HepG2 (cell line): ENCODE measurements at regions not wholly inside any gene's neighbourhood (a gene's known extent, or its start where the extent isn't known, plus 50 kb on each side); places are given as distances from the start of the nearest gene placed in this dataset.

Experiments used
- ARID2 ChIP-seq: sonication (generic); formaldehyde crosslinking; IDR thresholded peaks from 2 replicates; pipeline ENCODE4 v1.8.1; 2022; ENCODE audit warnings: mild to moderate bottlenecking, missing genetic modification reagents, borderline replicate concordance
- ATF7-NPFF ChIP-seq: sonication (generic); formaldehyde crosslinking; IDR thresholded peaks from 2 replicates; pipeline ENCODE4 v1.8.1; 2023; ENCODE audit warnings: mild to moderate bottlenecking, low read depth, missing genetic modification reagents, moderate library complexity
- EEA1 ChIP-seq: sonication (generic); formaldehyde crosslinking; IDR thresholded peaks from 2 replicates; pipeline ENCODE4 v1.5.1; 2020; ENCODE audit warnings: mild to moderate bottlenecking, missing genetic modification reagents, borderline replicate concordance
- ERF ChIP-seq: IDR thresholded peaks from 2 replicates; pipeline ENCODE4 v1.6.1; 2018; ENCODE audit warnings: missing biosample characterization, missing genetic modification reagents
- KDM5B ChIP-seq: sonication (generic); formaldehyde crosslinking; IDR thresholded peaks from 2 replicates; pipeline ENCODE4 v1.4.0; 2020; ENCODE audit warnings: missing genetic modification reagents, mild to moderate bottlenecking, borderline replicate concordance
- NR1H2 ChIP-seq: sonication (generic); formaldehyde crosslinking; IDR thresholded peaks from 2 replicates; pipeline ENCODE4 v1.8.1; 2022; ENCODE audit warnings: low read depth, missing genetic modification reagents, borderline replicate concordance
- RAD51 ChIP-seq: fragments of 450-650 bp; IDR thresholded peaks from 2 replicates; pipeline ENCODE4 v1.6.1; 2016; ENCODE audit warnings: borderline replicate concordance
- RNF2 ChIP-seq: fragments of 450-650 bp; conservative IDR thresholded peaks from 2 replicates; pipeline ENCODE4 v1.6.1; 2016; ENCODE audit warnings: low read depth
- TBP ChIP-seq: sonication (generic); formaldehyde crosslinking; IDR thresholded peaks from 2 replicates; pipeline ENCODE4 v1.5.0; 2020; ENCODE audit warnings: missing genetic modification reagents
- USF2 ChIP-seq, 2 experiments: sonication (generic) in 1 of 2; formaldehyde crosslinking in 1 of 2; IDR thresholded peaks; 2 replicates each; pipeline versions ENCODE4 v1.5.1 to v1.6.1; 2011 to 2020; ENCODE audit warnings: borderline replicate concordance in 1 of 2, low read depth in 1 of 2, low read length in 1 of 2, mild to moderate bottlenecking in 1 of 2, missing genetic modification reagents in 1 of 2, moderate library complexity in 1 of 2
- ZFP37 ChIP-seq: sonication (generic); formaldehyde crosslinking; IDR thresholded peaks from 2 replicates; pipeline ENCODE4 v1.4.0; 2020; ENCODE audit warnings: missing genetic modification reagents, borderline replicate concordance
- TF ChIP-seq, protein P1 (sequence below): sonication (generic); formaldehyde crosslinking; IDR thresholded peaks from 2 replicates; pipeline ENCODE4 v1.4.0; 2020; ENCODE audit warnings: low read depth, missing genetic modification reagents

- no peak for TF ChIP-seq NR1H2 (CRISPR knock-in tag)
- TF ChIP-seq ZFP37 (CRISPR knock-in tag), result no peak
- TF ChIP-seq ATF7-NPFF, result no peak
- TF ChIP-seq TBP, result no peak
- TF ChIP-seq, protein P1, sequence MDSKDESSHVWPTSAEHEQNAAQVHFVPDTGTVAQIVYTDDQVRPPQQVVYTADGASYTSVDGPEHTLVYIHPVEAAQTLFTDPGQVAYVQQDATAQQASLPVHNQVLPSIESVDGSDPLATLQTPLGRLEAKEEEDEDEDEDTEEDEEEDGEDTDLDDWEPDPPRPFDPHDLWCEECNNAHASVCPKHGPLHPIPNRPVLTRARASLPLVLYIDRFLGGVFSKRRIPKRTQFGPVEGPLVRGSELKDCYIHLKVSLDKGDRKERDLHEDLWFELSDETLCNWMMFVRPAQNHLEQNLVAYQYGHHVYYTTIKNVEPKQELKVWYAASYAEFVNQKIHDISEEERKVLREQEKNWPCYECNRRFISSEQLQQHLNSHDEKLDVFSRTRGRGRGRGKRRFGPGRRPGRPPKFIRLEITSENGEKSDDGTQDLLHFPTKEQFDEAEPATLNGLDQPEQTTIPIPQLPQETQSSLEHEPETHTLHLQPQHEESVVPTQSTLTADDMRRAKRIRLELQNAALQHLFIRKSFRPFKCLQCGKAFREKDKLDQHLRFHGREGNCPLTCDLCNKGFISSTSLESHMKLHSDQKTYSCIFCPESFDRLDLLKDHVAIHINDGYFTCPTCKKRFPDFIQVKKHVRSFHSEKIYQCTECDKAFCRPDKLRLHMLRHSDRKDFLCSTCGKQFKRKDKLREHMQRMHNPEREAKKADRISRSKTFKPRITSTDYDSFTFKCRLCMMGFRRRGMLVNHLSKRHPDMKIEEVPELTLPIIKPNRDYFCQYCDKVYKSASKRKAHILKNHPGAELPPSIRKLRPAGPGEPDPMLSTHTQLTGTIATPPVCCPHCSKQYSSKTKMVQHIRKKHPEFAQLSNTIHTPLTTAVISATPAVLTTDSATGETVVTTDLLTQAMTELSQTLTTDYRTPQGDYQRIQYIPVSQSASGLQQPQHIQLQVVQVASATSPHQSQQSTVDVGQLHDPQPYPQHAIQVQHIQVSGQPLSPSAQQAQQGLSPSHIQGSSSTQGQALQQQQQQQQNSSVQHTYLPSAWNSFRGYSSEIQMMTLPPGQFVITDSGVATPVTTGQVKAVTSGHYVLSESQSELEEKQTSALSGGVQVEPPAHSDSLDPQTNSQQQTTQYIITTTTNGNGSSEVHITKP (CRISPR knock-in tag), result no peak
- TF ChIP-seq EEA1 (CRISPR knock-in tag), result no peak
- no peak for TF ChIP-seq RAD51
- no peak for TF ChIP-seq ARID2 (CRISPR knock-in tag)
- no peak for TF ChIP-seq ERF (CRISPR knock-in tag)
- no peak for TF ChIP-seq USF2 (IDR thresholded peaks at IDR 0.05; ENCODE audit: low read depth, low read length)
- TF ChIP-seq USF2 (CRISPR knock-in tag; IDR thresholded peaks at IDR 0.05; ENCODE audit: borderline replicate concordance), result no peak
- no peak for TF ChIP-seq RNF2
- no peak for TF ChIP-seq KDM5B
Observed at GRCh38 chr1:69167876-69168275, 399.8 kb upstream of the LRRC7 start (continued).
